GM21390 (cell line): ENCODE measurements at regions not wholly inside any gene's neighbourhood (a gene's known extent, or its start where the extent isn't known, plus 50 kb on each side); places are given as distances from the start of the nearest gene placed in this dataset.
"Not testable (repeated sequence)": the region's sequence is repeated elsewhere in the genome, so short reads cannot be mapped to it uniquely, and the experiment has no call there.

Experiments used
- ATAC-seq: cut with Tn5 transposase; IDR thresholded peaks from one replicate; pipeline ENCODE4 v1.9.1; 2021; ENCODE audit not compliant: unreplicated experiment

GRCh38 chr7:68410693-68411092 is 1187.6 kb upstream of the AUTS2 start:
- ATAC-seq = not testable (repeated sequence)

GRCh38 chr7:68411742-68412141 is 1186.5 kb upstream of the AUTS2 start:
- no peak for ATAC-seq

- no peak for ATAC-seq
Measured at GRCh38 chr7:68414631-68415425, 1183.4 kb upstream of the AUTS2 start.

GRCh38 chr7:68417002-68417401 is 1181.3 kb upstream of the AUTS2 start:
- no peak for ATAC-seq

- ATAC-seq = no peak
Measured at GRCh38 chr7:68417659-68418058, 1180.6 kb upstream of the AUTS2 start.

- no peak for ATAC-seq
Measured at GRCh38 chr7:68420342-68421192, 1177.7 kb upstream of the AUTS2 start.

GRCh38 chr7:68421712-68422111 is 1176.6 kb upstream of the AUTS2 start:
- ATAC-seq = no peak

- ATAC-seq = no peak
Measured at GRCh38 chr7:68422281-68422680, 1176.0 kb upstream of the AUTS2 start.

GRCh38 chr7:68423356-68423755 is 1174.9 kb upstream of the AUTS2 start:
- no peak for ATAC-seq

GRCh38 chr7:68424658-68425297 is 1173.5 kb upstream of the AUTS2 start:
- ATAC-seq = no peak

GRCh38 chr7:68425377-68425776 is 1172.9 kb upstream of the AUTS2 start:
- ATAC-seq = no peak

GRCh38 chr7:68429411-68430117 is 1168.7 kb upstream of the AUTS2 start:
- no peak for ATAC-seq

GRCh38 chr7:68432585-68432984 is 1165.7 kb upstream of the AUTS2 start:
- ATAC-seq = no peak

- no peak for ATAC-seq
Measured at GRCh38 chr7:68433462-68434070, 1164.7 kb upstream of the AUTS2 start.

- no peak for ATAC-seq
Measured at GRCh38 chr7:68434857-68435256, 1163.4 kb upstream of the AUTS2 start.

GRCh38 chr7:68438016-68438415 is 1160.3 kb upstream of the AUTS2 start:
- no peak for ATAC-seq

GRCh38 chr7:68438811-68439210 is 1159.5 kb upstream of the AUTS2 start:
- no peak for ATAC-seq

- ATAC-seq = no peak
Measured at GRCh38 chr7:68439897-68440296, 1158.4 kb upstream of the AUTS2 start.

- ATAC-seq = no peak
Measured at GRCh38 chr7:68440866-68441265, 1157.4 kb upstream of the AUTS2 start.

GRCh38 chr7:68441645-68442044 is 1156.6 kb upstream of the AUTS2 start:
- ATAC-seq = no peak
